Skeletal muscle cell (primary cell): ENCODE measurements at regions not wholly inside any gene's neighbourhood (a gene's known extent, or its start where the extent isn't known, plus 50 kb on each side); places are given as distances from the start of the nearest gene placed in this dataset.

Source experiments
- DNase-seq: peaks from one replicate; pipeline ENCODE4 v3.0.0-alpha.2; 2010; ENCODE audit warnings: low read depth
- H3K4me3 ChIP-seq: 2 replicates; pipeline ENCODE4 v1.5.1; 2011; ENCODE audit warnings: low read depth, mild to moderate bottlenecking, control low read depth, low read length, moderate library complexity

GRCh38 chr4:163582703-163583102 is 88.2 kb downstream of the TMA16 start:
- DNase-seq, result no peak
- H3K4me3 ChIP-seq, result no peak overlapping the region

DNA sequence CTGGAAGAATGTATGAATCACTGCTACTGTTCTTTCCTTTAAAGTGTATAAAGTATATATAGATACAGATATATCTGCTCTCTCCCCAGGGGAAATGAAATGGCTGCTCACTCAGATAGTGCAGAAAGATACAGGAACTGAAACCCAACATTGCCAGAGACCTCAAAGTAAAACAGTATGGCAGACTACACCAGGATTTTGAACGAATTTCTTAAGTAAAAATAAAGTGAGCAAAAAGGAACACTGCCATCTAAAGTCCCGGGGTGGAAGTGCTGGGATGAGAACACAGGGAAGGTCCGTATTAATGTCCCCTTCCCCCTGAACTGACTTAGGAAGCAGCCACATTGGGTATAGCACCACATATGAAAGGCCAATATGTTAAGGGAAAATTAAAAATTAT is 93.4 kb downstream of the TMA16 start:
- peak; percentile 20 for DNase-seq
- no peak overlapping the region for H3K4me3 ChIP-seq

- H3K4me3 ChIP-seq, result no peak overlapping the region
- DNase-seq, result no peak
Measured at GRCh38 chr4:163588532-163588931, 94.0 kb downstream of the TMA16 start.

- DNase-seq, result no peak
- no peak overlapping the region for H3K4me3 ChIP-seq
Measured at GRCh38 chr4:163590103-163590502, 95.6 kb downstream of the TMA16 start.

DNA sequence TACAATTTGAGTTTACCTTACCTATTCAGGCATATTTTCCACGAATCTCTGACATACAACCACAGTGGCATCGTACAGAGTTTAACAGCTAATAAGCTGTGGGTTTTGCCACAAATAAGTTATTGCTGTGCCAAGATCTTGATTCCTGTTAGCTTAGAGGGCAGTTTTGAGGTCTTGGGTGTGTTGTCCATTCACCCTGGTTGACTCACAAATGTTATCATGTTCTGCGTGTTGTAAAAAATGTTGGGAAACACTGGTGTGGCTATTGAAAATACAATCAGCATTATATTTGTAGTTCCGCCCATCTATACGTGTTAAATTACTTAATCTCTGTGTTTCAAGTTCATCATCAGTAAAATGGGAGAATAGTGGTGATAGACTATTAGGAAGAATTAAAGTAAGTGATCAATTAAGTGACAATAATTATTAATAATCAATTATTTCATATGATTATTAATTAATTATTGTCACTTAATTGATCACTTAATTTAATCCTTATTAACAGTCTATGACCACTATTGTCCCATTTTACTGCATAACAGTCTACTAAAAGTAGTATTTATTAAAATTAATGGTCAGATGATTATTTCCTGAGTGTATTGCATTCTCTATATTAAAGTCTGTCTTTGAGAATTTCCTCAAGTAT is 96.3 kb downstream of the TMA16 start:
- DNase-seq, result no peak
- no peak overlapping the region for H3K4me3 ChIP-seq

- no peak for DNase-seq
- no peak overlapping the region for H3K4me3 ChIP-seq
Measured at GRCh38 chr4:163591614-163592020, 97.1 kb downstream of the TMA16 start.

GRCh38 chr4:163592212-163592611 is 97.7 kb downstream of the TMA16 start:
- no peak overlapping the region for H3K4me3 ChIP-seq
- DNase-seq, result no peak

- no peak for DNase-seq
- H3K4me3 ChIP-seq, result no peak overlapping the region
Measured at GRCh38 chr4:163595580-163595979, 101.1 kb downstream of the TMA16 start.

GRCh38 chr4:163598028-163598427 is 103.5 kb downstream of the TMA16 start:
- no peak overlapping the region for H3K4me3 ChIP-seq

DNA sequence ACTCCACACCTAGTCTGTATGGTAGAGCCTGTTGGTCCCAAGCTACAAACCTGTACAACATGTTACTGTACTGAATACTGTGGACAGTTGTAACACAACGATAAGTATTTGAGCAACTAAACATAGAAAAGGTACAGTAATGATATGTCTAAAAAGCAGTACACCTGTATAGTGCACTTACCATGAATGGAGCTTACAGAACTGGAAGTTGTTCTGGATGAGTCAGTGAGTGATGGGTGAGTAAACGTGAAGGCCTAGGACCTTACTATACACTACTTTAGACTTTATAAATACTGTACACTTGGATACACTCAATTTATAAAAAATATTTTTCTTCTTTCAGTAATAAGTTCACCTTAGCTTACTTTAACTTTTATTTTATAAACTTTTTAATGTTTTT is 104.0 kb downstream of the TMA16 start:
- no peak overlapping the region for H3K4me3 ChIP-seq
- DNase-seq, result no peak

More at GRCh38 chr4:163598028-163598427, 103.5 kb downstream of the TMA16 start:
- DNase-seq, result no peak

- no peak for DNase-seq
- H3K4me3 ChIP-seq, result no peak overlapping the region
Measured at GRCh38 chr4:163600727-163601126, 106.2 kb downstream of the TMA16 start.

- no peak for DNase-seq
- no peak overlapping the region for H3K4me3 ChIP-seq
Measured at GRCh38 chr4:163603257-163603656, 108.8 kb downstream of the TMA16 start.

GRCh38 chr4:163606896-163607691 is 112.6 kb downstream of the TMA16 start:
- DNase-seq, result no peak
- no peak overlapping the region for H3K4me3 ChIP-seq

DNA sequence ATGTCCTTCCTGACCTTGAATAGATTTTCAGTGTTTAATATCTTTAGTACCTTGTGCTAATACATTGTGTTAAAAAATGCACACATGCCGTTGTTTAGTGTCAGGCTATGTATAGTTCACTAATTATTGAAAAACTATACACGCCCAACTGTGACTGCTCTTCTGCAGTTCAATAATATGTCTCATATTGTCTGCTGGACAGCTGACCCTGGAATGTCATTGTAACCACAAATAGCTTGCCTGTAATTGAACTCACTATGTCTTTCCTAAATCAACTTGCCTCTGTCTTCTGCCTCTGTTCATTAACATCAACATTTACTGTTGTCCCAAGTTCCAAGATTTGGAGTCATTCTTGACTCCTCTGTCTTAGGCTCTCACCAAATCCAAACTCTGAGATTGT is 114.5 kb downstream of the TMA16 start:
- no peak overlapping the region for H3K4me3 ChIP-seq
- DNase-seq, result no peak

DNA sequence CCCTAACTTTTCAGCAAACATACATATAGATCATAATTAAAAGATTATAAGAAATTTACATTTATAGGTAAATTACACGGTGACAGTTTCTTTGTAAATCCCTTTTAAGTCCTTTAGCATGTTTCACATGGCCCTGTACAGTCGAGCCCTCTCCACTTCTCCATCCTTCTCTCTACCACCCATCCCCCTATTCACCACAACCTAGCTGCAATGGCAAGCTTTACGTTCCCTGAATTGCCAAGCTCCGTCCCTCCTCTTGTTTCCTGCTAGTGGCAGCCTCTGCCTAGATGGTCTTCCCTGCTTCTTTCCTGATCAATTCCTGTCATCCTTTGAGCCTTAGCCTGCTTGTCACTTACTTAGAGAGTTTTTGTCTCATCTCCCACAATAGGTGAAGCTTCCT is 116.2 kb downstream of the TMA16 start:
- no peak for DNase-seq
- H3K4me3 ChIP-seq, result no peak overlapping the region

DNA sequence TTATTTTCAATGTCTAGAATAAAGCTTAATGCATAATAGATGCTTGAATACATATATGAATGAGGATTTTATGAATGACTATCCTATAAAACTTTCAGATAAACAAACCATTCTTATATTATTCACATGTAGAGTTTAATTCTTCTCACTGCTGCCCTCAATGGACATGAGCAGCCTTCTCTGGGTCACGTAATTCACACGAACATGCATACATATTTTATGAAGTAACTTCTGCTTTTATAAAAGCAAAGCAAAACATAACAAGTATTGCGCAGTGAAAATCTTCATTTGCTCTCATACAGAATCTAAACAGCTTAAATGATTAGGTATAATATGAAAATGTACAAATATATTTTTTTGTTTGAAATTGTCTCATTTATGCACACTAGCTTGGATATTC is 116.7 kb downstream of the TMA16 start:
- DNase-seq, result no peak
- no peak overlapping the region for H3K4me3 ChIP-seq

GRCh38 chr4:163611784-163612445 is 117.4 kb downstream of the TMA16 start:
- no peak overlapping the region for H3K4me3 ChIP-seq

DNA sequence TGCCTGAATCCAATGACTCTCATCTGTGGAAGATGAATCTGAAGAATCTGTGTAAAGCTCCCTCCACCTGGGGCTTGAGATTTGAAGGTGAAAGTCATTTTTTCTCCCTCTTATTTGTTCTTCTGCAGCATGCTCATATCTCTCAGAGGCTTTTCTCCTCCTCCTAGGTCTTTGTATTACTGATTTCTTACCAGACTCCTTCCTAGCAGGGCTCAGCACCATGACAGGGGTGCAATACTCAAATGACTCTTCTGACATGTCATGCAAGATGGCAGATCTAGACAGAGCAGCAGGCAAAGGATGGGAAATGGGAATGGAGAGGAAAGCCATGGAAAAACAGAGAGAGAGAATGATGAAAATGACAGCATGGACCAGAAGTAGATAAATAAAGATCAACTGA is 118.3 kb downstream of the TMA16 start:
- DNase-seq, result no peak
- H3K4me3 ChIP-seq, result no peak overlapping the region

More at GRCh38 chr4:163611784-163612445, 117.4 kb downstream of the TMA16 start:
- no peak for DNase-seq

DNA sequence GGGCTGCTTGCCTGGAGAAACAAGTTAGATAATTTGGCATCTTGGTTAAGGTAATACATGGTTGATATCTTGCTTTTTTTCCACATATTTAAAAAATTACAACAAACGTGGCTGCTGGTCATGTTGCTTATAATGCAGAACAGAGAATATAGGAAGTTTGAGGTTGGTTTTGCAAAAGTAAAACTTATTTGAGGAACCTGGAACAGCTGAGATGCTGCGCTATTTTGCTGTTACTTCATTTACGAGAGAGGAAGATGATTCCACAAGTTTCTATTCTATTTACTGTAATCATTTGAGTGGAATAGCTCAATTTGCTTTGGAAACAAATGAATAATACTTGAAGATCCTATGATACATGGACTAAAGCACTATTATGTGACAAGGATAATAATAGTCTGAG is 118.9 kb downstream of the TMA16 start:
- DNase-seq, result no peak
- H3K4me3 ChIP-seq, result no peak overlapping the region

DNA sequence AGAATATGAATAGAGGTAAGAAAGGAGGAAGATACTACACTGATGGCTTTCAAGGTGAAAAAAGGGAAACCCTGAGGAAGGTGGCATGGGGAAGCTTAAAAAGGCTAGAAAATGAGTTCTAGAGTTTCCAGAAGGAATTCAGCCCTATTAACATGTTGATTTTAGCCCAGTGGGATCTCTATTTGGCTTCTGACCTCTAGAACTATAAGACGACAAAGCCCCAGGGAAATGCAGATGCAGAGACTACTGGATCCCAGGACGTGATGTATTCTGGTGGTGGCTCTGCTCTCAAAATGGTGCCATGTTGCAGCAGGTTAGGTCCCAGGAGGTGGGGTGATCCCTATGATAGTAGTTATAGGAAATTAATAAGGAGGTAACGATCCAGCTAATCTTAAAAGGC is 120.4 kb downstream of the TMA16 start:
- no peak overlapping the region for H3K4me3 ChIP-seq
- no peak for DNase-seq

GRCh38 chr4:163618845-163619244 is 124.4 kb downstream of the TMA16 start:
- DNase-seq, result no peak
- no peak overlapping the region for H3K4me3 ChIP-seq
